Mononuclear cell (primary cell): ENCODE measurements at regions not wholly inside any gene's neighbourhood (a gene's known extent, or its start where the extent isn't known, plus 50 kb on each side); places are given as distances from the start of the nearest gene placed in this dataset.

Experiments
- H3K27me3 ChIP-seq: 2 replicates; pipeline ENCODE4 v1.6.0; 2011; ENCODE audit warnings: low read length, control low read depth; ENCODE audit not compliant: insufficient read depth
- H3K4me1 ChIP-seq: 2 replicates; pipeline ENCODE4 v1.5.1; 2011; ENCODE audit warnings: mild to moderate bottlenecking, low read length, control low read depth; ENCODE audit not compliant: insufficient read depth
- H3K4me3 ChIP-seq: 2 replicates; pipeline ENCODE4 v1.5.1; 2011; ENCODE audit warnings: mild to moderate bottlenecking, low read length, moderate library complexity
- H3K9me3 ChIP-seq: 2 replicates; pipeline ENCODE4 v1.5.1; 2011; ENCODE audit warnings: low read depth, mild to moderate bottlenecking, control low read depth, low read length

DNA sequence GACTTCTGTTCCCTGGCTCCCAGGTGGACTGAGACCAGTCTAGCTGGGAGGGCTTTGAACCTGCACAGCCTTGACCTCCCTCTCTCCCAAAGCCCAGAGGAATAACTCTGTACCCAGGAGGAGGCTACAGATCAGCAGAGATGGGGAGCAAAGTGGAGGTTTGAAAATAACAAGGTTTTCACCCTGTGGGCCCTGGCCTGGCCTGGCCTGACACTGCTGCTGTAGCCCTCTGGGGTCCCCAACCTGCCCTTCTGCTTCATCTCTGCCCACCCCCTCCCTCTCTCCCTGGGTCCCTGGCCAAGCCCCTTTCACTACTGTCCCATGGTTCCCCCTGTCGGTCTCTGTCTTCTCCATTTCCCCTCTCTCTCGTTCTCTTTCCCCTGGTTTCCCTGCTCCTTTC lies 225.2 kb downstream of the BUD13 start:
- Histone ChIP-seq H3K27me3 (no peaks in the 10 kb centered on the region), H3K9me3 (no peaks in the 10 kb centered on the region), H3K4me1 (no peaks in the 10 kb centered on the region), H3K4me3 (no peak overlapping the region)

DNA sequence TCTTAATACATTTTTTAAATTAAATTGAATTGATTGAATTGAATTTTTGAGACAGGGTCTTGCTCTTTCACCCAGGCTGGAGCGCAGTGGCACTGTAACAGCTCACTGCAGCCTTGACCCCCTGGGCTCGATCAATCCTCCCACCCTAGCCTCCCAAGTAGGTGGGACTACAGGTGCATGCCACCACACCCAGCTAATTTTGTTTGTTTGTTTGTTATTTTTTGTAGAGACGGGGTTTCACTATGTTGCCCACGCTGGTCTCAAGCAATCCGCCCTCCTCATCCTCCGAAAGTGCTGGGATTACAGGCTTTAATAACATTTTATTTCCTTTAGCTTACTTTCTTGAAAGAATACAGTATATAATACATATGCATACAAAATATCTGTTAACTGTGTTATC lies 226.9 kb downstream of the BUD13 start:
- no peaks in the 10 kb centered on the region for H3K9me3 ChIP-seq
- H3K27me3 ChIP-seq: no peaks in the 10 kb centered on the region
- no peaks in the 10 kb centered on the region for H3K4me1 ChIP-seq
- no peak overlapping the region for H3K4me3 ChIP-seq

DNA sequence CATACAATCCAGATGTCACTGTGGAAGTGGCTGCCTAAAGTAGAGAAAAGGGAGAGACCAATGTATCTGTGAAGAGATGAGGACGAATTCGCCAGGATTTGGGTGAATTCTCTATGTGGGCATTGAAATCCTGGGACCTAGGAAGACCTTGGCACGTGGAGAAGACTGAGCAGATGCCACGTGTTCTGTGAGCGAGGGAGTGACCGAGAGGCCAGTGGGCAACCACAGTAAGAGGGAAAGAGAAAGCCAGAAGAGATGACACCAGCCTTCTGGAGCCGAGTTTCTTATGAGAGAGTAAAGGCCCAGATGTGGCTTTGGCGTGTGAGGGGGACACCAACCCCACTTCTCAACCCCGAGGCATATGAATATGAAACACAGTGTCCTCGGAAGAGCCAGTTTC lies 228.1 kb downstream of the BUD13 start:
- H3K4me3 ChIP-seq: no peak overlapping the region
- H3K27me3 ChIP-seq: no peaks in the 10 kb centered on the region
- no peaks in the 10 kb centered on the region for H3K4me1 ChIP-seq
- H3K9me3 ChIP-seq: no peaks in the 10 kb centered on the region

DNA sequence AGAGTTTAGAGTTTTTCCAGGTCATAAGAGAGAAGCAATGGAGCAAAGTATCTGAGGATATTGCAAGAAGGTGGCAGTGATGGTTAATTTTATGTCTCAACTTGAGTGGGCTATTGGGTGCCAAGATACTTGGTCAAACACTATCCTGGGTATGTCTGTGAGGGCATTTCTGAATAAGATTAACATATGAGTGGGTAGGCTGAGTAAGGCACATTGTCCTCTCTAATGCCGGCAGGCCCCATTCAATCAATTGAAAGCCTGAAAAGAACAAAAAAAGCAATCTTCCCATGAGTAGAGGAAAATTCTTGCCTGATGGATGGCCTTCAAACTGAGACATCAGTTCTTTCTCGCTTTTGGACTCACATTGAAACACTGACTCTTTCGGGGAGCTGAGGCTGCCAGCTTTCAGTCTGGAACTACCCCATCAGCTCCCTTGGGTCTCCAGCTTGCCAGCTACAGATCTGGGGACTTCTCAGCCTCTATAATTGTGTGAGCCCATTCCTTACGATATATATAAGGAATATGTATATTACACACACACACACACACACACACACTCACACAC lies 228.8 kb downstream of the BUD13 start:
- Histone ChIP-seq H3K4me1 (no peaks in the 10 kb centered on the region), H3K27me3 (no peaks in the 10 kb centered on the region), H3K4me3 (no peak overlapping the region), H3K9me3 (no peaks in the 10 kb centered on the region)

DNA sequence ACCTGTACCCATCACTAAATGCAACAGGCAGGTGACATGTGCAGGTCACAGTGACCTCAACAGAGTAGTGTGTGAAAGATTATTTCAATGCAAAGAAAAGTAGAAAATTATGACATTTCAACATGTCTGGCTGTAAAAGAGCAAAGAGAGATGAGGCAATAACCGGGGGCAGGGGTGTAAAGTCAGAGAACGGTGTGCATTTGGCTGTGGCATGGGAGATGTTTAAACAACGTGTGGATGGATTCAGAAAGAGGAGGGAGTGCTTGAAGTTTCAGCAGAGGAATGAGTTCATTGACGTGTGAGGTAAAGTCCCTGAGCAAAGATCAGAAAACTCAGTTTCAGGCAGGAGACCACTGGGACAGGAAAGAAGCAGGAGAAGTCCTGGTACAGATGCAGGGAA lies 229.7 kb downstream of the BUD13 start:
- no peak overlapping the region for H3K4me3 ChIP-seq
- no peaks in the 10 kb centered on the region for H3K4me1 ChIP-seq
- H3K27me3 ChIP-seq: no peaks in the 10 kb centered on the region
- no peaks in the 10 kb centered on the region for H3K9me3 ChIP-seq

DNA sequence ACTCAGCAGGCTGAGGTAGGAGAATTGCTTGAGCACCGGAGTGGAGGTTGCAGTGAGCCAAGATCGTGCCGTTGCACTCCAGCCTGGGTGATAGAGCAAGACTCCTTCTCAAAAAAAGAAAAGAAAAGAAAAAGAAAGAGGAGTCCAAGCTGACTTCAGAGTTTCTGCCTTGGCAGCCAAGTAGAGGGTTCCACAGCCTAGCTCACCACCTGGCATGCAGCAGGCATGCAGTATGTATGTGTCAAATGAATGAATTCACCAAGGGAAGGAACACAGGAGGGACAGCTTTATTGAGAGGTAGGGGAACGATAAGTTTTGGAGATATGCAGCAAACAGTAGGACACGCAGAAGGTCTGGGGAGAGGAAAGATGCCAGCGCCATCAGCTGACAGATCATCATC lies 230.4 kb downstream of the BUD13 start:
- Histone ChIP-seq H3K9me3 (no peaks in the 10 kb centered on the region), H3K4me3 (no peak overlapping the region)

DNA sequence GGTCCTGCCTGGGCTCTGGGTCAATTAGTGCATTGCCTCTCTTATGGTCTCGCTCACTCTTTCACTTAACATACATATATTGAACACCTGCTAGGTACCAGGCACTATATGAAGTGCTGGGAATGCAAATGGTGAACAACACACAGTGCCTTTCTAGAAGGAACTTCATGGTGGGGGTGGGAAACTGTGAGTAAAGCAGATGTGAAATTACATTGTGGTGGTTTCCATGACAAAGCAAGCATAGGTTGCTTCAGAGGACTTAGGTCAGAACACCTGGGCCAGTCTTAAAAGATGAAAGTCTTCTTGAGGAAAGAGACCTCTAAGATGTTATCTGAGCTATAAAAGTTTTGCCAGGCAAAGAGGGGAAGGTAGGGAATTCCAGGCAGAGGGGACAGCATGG lies 231.3 kb downstream of the BUD13 start:
- Histone ChIP-seq H3K4me3 (no peak overlapping the region), H3K27me3 (no peaks in the 10 kb centered on the region), H3K9me3 (no peaks in the 10 kb centered on the region), H3K4me1 (no peaks in the 10 kb centered on the region)

More for the DNA sequence above, 230.4 kb downstream of the BUD13 start:
- no peaks in the 10 kb centered on the region for H3K27me3 ChIP-seq
- no peaks in the 10 kb centered on the region for H3K4me1 ChIP-seq

DNA sequence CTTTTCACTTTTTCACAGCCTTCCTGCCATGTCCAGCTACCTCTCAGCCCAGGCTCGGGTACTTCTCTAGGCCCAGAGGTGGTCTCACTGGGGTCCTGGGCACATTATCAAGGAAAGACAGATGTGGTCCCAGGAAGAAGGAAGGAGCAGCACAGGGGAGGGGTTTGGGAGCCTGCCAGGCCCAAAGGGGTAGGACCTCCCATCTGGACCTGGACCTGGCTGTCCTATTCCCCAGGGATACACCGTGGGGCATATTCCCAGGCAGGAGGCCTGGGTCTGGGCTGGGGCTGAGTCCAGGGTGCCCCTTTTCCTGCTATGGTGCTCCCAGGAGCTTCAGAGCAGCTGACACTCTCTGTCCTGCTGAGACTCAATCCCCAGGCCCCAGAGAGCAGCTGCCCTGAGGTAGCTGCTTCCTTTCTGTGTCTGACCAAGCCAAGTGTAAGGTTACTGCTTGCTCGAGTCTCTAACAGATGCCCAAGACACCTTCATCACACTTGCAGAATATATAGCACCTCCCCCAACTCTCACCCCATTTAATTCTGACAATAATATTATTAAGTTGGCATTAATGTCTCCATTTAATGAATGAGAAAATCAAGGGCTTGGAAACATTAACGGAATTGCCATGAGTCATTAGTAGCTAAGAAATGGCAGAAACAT lies 232.0 kb downstream of the BUD13 start:
- H3K4me1 ChIP-seq: no peaks in the 10 kb centered on the region
- no peaks in the 10 kb centered on the region for H3K27me3 ChIP-seq
- no peak overlapping the region for H3K4me3 ChIP-seq
- H3K9me3 ChIP-seq: no peaks in the 10 kb centered on the region

DNA sequence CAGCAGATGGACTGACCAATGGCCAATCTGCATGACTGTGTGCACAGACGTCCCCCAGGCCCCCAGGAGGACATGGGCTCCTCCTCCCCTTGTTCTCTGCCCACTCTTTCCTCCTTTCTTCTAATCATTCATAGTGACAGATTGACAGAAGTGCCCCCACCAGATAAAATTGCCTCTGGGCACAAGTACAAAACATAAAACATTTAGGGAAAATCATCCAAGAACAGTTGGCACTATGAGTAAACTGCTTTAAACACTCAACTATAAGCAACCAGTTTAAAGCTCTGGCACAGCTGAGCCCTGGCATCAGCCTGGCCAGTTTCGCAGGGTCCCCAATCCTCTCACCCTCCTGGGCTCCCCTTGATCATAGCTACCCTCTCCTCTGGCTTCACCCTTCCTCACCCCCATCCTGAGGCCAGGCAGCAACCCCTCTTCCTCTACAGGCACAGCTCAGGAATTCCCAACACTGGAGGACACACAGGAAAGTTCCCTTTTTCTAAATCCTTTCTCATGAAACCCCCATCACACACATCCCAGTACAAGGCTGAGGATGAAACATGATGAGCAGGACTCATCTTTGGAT lies 232.9 kb downstream of the BUD13 start:
- Histone ChIP-seq H3K4me3 (no peak overlapping the region), H3K27me3 (no peaks in the 10 kb centered on the region), H3K4me1 (no peaks in the 10 kb centered on the region), H3K9me3 (no peaks in the 10 kb centered on the region)

DNA sequence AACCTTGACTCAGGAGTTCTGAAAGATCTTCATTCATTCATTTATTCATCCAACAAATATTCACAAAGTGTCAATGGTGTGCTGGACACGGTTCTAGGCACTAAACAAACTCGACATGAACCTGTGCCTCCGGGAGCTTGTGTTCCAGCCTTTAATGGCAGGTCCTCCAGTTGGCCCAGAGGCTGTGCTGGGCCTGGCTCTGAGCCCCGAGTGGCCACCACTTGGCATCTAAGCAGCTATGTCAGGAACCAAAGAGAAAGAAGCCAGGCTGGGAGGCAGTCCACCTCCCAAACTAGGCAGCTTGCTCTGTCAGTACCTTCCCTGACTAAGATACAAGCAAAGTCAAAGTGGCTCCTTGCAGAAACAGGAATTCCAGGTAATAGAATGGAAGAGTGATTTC lies 233.6 kb downstream of the BUD13 start:
- Histone ChIP-seq H3K4me3 (no peak overlapping the region), H3K27me3 (no peaks in the 10 kb centered on the region), H3K4me1 (no peaks in the 10 kb centered on the region), H3K9me3 (no peaks in the 10 kb centered on the region)

DNA sequence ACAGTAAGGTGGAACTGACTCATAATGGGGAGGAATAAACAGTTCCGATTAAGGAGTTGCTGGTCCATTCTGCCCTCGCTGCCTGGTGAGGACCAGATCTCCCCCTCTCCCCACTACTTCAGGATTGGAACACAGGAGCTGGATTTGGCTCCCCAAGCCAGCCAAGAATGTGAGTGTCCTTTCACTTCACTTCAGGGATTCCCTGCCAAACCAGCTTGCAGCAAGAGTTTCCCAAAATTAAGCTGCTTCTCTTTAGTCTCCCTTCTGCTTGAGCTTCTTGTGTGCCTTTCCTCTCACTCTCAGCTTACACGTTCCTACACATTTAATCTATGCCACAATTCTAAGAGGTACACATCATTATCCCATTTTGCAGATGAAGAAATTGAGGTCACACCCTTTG lies 234.1 kb downstream of the BUD13 start:
- Histone ChIP-seq H3K9me3 (no peaks in the 10 kb centered on the region), H3K4me3 (no peak overlapping the region), H3K27me3 (no peaks in the 10 kb centered on the region), H3K4me1 (no peaks in the 10 kb centered on the region)

DNA sequence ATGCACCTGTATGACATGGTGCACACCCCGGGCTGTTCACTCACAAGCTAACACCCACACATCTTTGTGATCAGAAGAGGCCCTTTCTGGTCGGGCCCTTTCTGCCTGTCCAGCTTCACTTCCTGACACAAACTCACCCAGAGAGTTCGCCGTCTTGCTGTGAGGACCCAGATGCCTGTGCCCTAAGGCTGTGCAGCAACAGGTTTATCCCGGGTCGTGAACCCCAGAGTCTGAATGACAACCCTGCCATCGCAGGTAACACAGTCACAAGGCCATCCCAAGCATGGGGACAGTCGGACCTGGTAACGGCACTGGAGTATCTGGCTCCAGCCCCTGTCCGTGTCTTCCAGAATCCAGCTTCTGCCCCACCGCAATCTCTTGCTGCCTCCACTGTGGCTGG lies 235.1 kb downstream of the BUD13 start:
- Histone ChIP-seq H3K9me3 (no peaks in the 10 kb centered on the region), H3K27me3 (no peaks in the 10 kb centered on the region), H3K4me3 (no peak overlapping the region), H3K4me1 (no peaks in the 10 kb centered on the region)

DNA sequence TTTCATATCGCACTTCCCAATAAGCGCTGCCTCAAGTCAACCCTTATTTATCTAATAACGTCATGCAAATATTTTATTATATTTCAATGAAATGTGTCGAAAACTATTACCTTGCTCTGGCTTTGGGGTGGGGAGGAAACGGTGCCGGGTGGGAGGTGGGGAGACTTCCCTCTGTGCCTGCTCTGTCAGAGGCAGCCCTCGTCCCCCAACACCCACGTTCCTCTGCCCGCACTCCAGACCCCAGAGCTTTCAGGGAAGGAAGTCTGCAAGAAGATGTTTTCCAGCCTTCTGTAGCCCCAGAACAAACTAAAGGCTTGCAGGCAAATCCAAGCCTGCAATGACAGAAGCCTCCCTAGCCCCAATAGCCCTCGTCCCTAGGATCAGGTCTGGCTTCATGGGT lies 235.7 kb downstream of the BUD13 start:
- Histone ChIP-seq H3K4me1 (no peaks in the 10 kb centered on the region), H3K4me3 (no peak overlapping the region), H3K9me3 (no peaks in the 10 kb centered on the region)

DNA sequence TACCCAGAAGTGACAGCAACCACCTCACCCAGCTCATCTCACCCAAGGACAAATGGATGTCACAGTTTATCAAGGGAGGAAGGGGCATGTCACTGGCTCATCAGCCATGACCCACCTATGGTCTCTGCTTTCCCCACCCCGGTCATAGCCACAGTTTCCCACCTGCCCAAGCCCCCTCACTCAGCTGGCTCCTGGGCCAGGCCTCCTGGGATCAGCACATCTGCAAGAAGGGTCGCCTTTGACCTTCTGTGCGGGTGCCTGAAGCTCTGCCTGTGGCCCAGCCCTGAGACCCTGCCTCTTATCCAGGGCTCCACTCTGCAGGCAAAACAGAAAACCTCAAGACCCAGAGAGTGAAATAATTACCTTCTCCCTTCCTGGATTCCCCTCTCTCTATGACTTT lies 236.4 kb downstream of the BUD13 start:
- H3K27me3 ChIP-seq: no peaks in the 10 kb centered on the region
- no peaks in the 10 kb centered on the region for H3K9me3 ChIP-seq
- H3K4me3 ChIP-seq: no peak overlapping the region
- no peaks in the 10 kb centered on the region for H3K4me1 ChIP-seq

More for the DNA sequence above, 235.7 kb downstream of the BUD13 start:
- H3K27me3 ChIP-seq: no peaks in the 10 kb centered on the region

DNA sequence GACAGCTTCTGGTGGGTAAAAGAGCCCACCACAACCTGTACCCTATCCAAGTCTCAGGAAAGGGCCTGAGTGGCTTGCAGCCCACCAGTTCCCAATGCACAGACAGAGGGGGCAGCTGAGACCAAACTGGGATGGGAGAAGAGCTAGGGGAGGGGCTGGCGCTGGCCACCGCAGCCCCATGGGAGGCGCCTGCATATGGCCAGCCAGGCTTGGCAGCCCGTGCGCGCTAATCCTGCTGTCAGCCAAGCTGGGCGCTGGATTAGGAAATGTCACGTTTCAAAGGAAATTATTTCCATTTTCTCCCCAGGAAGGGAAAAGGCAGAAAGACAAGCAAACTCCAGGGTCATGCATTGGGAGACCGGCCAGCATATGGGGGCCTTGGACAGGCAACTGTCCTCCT lies 236.8 kb downstream of the BUD13 start:
- Histone ChIP-seq H3K4me1 (no peaks in the 10 kb centered on the region), H3K9me3 (no peaks in the 10 kb centered on the region), H3K4me3 (no peak overlapping the region), H3K27me3 (no peaks in the 10 kb centered on the region)

DNA sequence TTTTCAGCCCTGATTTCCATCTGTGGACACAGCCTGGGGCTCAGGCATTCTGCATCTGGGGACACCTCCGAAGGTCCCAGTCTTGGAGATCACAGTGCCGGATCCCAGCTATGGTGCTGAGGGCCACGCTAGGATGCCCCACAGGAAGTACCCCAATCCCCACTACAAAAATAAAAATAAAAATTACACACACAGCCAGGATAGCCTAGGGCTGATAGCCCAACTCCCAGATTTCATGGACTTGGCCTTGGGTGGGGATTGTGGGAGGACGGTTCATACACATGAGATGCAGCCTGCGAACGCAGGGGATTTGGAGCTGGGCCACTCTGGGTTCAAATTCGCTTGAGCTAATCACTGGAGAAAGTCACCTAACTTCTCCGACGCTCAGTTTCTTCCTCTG lies 237.7 kb downstream of the BUD13 start:
- no peaks in the 10 kb centered on the region for H3K27me3 ChIP-seq
- H3K4me3 ChIP-seq: no peak overlapping the region
- no peaks in the 10 kb centered on the region for H3K4me1 ChIP-seq
- no peaks in the 10 kb centered on the region for H3K9me3 ChIP-seq
